Suppressor macrophage treated with lipopolysaccharide for 1 hour (primary cell): ENCODE measurements at regions not wholly inside any gene's neighbourhood (a gene's known extent, or its start where the extent isn't known, plus 50 kb on each side); places are given as distances from the start of the nearest gene placed in this dataset.
"Not testable (repeated sequence)": the region's sequence is repeated elsewhere in the genome, so short reads cannot be mapped to it uniquely, and the experiment has no call there.

ENCODE experiments used
- DNase-seq, 3 donors: peaks; one replicate each; pipeline ENCODE4 v3.0.0-alpha.2; 2020 to 2022

- no peak for DNase-seq
These were observed 542.6 kb downstream of the TMEM114 start for GRCh38 chr16:8047736-8048135.

- no peak for DNase-seq
These were observed 545.5 kb downstream of the TMEM114 start for GRCh38 chr16:8044796-8045195.

DNA sequence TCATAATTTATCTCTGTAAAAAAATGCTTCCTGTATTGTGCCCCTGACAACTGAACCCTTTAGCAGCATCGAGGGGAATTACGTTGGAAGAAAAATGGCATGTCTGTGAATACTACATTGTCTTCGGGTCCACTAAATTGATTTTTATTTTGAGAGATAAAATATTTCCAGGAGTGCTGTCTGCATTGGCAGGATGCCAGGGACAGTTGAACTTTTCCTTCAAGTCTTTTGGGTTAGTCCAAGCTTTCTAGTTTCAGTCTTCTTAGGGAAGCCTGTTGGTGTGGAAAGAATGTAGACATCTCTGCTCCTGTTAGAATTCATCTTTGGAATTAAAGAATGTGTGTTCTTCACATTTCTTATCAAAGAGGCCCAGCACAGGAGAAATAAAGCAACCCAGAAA lies 557.9 kb downstream of the TMEM114 start:
- DNase-seq: no peak

DNA sequence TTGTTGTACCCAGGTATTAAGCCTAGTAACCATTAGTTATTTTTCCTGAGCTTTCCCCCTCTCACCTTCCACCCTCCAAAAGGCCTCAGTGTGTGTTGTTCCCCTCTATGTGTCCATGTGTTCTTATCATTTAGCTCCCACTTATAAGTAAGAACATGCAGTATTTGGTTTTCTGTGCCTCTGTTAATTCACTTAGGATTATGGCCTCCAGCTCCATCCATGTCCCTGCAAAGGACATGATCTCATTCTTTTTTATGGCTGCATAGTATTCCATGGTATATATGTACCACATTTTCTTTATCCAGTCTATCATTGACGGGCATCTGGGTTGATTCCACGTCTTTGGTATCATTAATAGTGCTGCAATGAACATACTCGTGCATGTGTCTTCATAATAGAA lies 560.3 kb downstream of the TMEM114 start:
- DNase-seq: not testable (repeated sequence)

GRCh38 chr16:8026450-8026849 lies 563.9 kb downstream of the TMEM114 start:
- DNase-seq: no peak

- no peak for DNase-seq
These were observed 567.0 kb downstream of the TMEM114 start for GRCh38 chr16:8023326-8023725.

DNA sequence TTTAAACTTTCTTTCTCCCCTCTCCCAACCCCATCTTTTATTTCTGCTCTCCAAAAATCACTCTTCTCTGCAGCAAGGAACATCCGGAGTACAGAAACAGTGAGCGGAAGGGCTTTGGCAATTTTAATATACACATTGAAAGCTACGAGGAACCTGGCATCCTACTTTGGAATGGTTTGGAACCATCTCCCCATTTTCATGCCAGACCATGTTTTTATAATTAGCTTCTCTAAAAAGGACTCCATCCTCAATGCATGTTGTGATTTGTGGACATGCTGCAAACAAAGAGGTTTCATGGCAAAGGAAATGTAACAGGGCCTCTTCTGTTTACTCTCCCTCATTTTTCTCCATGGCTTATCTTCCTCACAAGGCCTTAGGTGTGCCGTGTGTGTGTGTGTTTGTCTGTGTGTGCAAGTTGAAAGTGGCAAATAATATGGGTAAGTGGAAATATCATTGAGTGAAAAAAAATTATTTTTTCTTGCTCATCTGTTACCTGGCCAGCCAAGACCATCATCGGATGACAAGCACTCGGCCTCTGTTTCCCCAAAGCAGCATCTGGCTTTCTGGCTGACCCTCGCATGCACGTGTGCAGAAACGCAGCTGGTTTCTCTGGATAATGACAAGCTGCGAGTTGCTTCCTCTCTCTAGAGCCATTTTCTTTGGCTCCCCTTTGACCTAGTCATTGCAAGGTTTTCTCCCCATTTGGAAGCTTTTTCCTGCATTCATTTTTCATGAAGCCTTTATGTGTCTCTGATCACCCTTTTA lies 585.0 kb downstream of the TMEM114 start:
- DNase-seq: no peak

DNA sequence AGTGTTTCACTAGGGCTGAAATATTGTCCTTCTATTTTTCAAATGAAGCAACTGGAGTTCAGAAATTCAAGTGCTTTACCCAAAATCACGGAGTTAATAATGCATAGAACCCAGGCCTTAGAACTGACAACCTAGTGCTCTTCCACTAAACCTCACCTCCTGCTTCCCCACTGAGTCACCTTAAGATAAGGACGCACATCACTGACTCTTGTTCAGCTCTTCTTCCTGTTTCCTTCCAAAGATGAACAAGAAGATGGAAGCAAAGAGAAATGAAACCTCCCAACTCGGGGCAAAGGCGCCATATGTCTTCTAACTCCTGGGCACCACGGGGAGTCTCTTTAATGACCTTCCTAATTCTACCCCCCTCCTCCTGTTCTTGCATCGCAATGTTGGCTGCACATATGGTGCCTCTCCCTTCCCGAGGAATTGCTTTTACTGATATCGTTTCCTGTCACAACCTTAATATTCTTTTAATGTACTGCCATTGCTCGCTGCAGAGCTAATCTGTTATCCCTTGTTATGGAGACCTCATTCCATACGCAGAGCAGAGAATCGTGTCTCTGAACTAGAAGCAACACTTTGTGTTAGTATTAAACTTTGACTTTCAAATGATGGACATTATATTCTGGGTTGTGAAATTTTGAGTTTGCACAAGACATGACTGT lies 591.4 kb downstream of the TMEM114 start:
- DNase-seq: no peak

- DNase-seq: no peak
These were observed 592.3 kb downstream of the TMEM114 start for GRCh38 chr16:7997966-7998365.

DNA sequence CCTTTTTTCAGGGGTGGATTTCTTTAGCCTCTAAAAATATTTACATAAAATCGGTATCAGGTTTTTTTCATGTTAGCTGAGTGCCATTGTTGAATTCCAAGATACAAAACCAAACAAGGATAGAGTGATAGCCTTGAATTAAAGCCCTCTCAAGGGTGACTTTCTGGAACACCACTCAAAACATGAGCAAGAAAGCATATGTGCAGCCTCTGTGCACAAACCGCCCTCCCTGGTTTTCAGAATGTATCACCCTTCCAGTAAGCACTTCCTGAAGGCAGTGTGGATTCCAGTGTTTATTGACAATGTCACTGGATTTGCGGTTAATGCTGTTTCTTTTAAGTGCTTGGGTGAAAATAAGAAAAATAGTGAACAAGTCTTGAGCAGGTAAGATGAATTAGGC lies 597.7 kb downstream of the TMEM114 start:
- DNase-seq: no peak

GRCh38 chr16:7990626-7991260 lies 599.6 kb downstream of the TMEM114 start:
- peak in 2 of 3 donors; percentile 0 for DNase-seq

DNA sequence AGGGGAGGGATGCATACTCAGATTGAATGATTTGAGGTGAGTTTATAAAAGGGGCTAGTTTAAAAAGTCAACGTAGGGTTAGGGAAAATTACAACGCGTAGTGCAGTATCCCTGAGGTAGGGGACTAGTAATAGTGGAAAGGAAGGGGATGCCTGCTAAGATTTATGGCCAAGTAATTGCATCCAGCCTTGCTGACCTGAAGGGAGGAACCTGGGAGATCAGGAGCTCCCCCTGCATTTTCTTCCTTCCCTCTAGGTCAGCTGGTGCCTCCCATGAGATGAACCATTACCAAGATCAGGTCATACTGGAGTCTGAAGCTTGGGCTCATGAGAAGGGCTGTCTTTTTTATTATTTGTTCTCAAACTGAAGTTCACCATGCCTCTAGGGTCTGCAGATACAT lies 606.6 kb downstream of the TMEM114 start:
- DNase-seq: no peak

DNA sequence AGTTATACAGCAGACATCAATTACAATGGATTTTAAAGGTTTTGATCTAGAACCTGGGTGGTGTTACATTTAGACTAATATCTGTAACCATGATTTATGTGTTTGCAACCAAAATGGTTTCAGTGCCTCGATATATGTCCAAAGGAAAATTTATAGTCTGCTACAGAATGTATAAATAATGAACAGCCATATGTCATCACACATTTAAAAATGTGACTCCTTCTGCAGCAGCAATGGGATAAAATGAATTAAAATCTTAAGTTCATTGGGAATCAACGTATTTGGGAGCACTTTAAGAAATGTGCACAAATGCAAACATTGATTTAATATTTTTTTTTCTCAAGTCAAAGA lies 610.2 kb downstream of the TMEM114 start:
- DNase-seq: no peak

- no peak for DNase-seq
These were observed 610.7 kb downstream of the TMEM114 start for GRCh38 chr16:7979448-7980132.

GRCh38 chr16:7976563-7976962 lies 613.7 kb downstream of the TMEM114 start:
- DNase-seq: no peak

GRCh38 chr16:7976125-7976524 lies 614.2 kb downstream of the TMEM114 start:
- no peak for DNase-seq

DNA sequence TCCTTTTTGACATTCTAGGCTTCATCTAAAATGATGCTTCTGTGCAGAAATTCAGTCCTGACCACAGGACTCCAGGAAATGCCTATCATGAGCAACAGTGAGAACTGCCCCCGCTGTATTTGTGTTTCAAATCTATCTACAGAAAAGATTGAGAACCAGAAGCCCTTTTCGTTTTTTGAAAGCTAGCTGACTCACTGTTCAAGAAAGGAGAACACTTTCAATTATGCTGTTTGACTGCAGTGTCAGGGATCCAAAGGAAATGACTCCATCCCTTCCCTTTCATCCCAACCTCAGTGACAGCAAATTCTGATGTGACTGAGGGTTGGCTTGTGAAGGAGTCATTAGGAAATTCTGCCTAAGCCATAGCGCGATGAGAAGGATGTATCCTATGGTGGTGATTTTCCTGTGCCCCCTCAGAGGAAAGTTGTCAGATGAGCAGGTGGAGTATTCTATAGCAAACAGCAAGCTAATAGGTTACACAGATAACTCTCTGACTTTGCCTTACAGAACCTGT lies 622.3 kb downstream of the TMEM114 start:
- no peak for DNase-seq

DNA sequence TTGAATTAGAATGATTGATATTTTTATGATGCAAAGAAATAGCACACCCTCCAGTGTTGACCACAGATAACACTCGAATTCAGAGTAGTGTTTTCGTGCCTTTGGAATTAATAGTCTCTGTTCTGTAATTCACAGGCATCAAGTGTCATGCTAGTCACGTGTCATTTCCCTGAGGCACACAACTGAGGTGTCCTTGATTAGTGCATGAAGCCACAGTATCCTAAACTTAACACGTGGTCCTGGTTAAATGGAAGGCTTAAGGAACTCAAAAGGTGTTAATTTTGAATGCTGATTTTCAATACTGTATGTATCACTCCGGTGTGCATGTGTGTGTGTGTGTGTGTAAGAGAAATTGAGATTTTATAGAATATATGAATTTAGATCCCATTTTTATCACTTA lies 625.6 kb downstream of the TMEM114 start:
- no peak for DNase-seq

DNA sequence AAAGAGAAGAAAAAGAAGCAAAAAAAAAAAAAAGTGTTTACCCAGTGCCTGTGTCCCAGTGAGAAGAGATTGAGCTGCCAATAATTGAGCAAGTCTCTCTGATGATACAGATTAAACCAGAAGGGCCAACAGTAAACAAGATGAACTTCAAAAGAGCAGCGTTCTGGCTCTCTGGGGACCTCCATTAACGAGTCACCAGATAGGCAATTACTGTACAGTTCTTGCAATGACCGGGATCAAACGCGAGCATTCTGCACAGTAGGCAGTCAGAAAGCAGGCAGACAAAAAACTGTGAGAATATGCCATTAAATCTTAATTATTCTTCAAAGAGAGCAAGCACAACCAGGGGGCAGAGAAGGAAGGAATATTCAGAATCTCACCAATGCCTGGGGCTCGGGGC lies 626.1 kb downstream of the TMEM114 start:
- DNase-seq: no peak

GRCh38 chr16:7962091-7962879 lies 628.0 kb downstream of the TMEM114 start:
- no peak for DNase-seq

DNA sequence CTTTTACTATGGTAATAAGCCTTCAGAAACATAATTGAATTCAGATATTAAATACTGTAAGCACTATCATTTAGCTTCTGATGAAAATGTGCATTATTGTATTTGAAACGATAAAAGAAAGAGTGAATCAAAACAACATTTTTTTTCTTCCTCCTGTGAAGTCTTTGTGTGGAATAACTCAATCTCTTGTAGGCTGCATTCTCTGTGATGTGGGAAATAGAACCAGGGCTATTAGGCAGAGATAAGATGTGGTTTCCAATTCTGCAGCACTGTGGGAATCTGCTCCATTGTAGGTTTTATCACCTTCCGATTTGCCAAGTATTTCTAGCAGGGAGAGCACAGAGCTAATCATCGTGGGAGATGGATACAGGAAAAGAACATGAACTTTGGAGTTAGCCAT lies 624.5 kb downstream of the RBFOX1 start:
- DNase-seq: no peak

- DNase-seq: no peak
These were observed 620.7 kb downstream of the RBFOX1 start for GRCh38 chr16:7953360-7953759.

DNA sequence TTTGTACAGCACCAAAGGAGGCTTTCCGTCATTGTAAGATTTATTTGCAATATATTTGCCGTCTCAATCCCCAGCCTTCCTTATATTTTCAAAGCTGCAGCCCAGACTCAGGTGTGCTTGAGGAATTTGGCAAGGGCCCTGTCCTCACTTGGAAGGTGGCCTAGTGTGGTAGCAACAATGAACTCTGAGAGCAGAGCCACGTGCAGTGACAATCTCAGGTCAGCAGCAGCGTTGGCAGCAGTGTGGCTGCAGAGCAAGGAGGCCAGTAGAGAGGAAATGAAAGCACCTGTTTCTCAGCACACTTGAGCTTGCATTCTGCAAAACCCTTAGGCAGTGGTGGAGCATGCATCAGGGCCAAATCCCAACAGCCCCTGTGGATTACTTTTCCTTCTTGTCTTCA lies 613.5 kb downstream of the RBFOX1 start:
- no peak for DNase-seq
